Endothelial cell of umbilical vein (primary cell): ENCODE measurements at regions not wholly inside any gene's neighbourhood (a gene's known extent, or its start where the extent isn't known, plus 50 kb on each side); places are given as distances from the start of the nearest gene placed in this dataset.

Experiments
- EZH2 ChIP-seq: IDR thresholded peaks from 2 replicates; pipeline ENCODE4 v1.6.1; 2012; ENCODE audit warnings: borderline replicate concordance, low read depth, mild to moderate bottlenecking, moderate library complexity, low read length, inconsistent platforms; ENCODE audit not compliant: severe bottlenecking
- FOS ChIP-seq: IDR thresholded peaks from 2 replicates; pipeline ENCODE4 v1.6.1; 2011; ENCODE audit warnings: mild to moderate bottlenecking, low read length, moderate library complexity, borderline replicate concordance; ENCODE audit not compliant: insufficient read depth
- GATA2 ChIP-seq: IDR thresholded peaks from 2 replicates; pipeline ENCODE4 v1.7.0; 2011; ENCODE audit warnings: low read depth, mild to moderate bottlenecking, moderate library complexity, mixed read lengths, low read length; ENCODE audit not compliant: insufficient read length, insufficient read depth
- JUN ChIP-seq: IDR thresholded peaks from 2 replicates; pipeline ENCODE4 v1.6.1; 2011; ENCODE audit warnings: borderline replicate concordance, low read depth; ENCODE audit not compliant: insufficient read length, insufficient read depth
- MYC ChIP-seq: IDR thresholded peaks from one replicate; pipeline ENCODE4 v1.6.1; 2011; ENCODE audit warnings: mild to moderate bottlenecking, low read depth, low read length
- POLR2A ChIP-seq: IDR thresholded peaks from 2 replicates; pipeline ENCODE4 v1.6.1; 2012; ENCODE audit warnings: low read depth, mild to moderate bottlenecking, control low read depth, low read length
- POLR2AphosphoS5 ChIP-seq: IDR thresholded peaks from 2 replicates; pipeline ENCODE4 v1.6.1; 2012; ENCODE audit warnings: low read depth, mild to moderate bottlenecking, control low read depth, low read length, moderate library complexity; ENCODE audit not compliant: insufficient read depth
- TF ChIP-seq, protein P1 (sequence below), 2 donors: IDR thresholded peaks; 1 replicate in 1 of 2; 2 replicates in 1 of 2; pipeline ENCODE4 v1.5.1; 2011; ENCODE audit warnings: low read length in 2 of 2, mild to moderate bottlenecking in 2 of 2, moderate library complexity in 2 of 2, control low read depth in 1 of 2, inconsistent platforms in 1 of 2, low read depth in 1 of 2; ENCODE audit not compliant: insufficient read depth in 1 of 2; ENCODE audit errors: extremely low read depth in 1 of 2
- TF ChIP-seq, protein P2 (sequence below): IDR thresholded peaks from 2 replicates; pipeline ENCODE4 v1.6.1; 2011; ENCODE audit not compliant: insufficient read depth, insufficient read length

DNA sequence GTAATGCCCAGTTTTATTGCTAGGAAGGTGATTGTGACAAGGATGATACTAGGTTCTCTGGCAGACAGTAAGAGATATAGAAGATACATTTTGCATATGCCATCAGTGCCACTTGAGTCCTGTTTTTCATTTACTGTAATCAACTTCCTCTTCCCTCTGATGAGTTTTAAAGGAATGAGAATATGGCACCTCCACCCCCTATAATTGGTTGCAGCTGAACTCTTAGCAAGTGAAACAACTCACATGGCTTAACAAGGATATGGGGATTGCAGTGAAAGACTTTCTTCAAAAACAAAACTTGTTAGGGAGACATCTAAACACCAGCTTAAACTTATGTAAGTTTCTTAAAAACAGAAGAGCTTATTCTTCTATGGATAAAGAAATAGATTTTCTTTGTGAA lies 90.0 kb downstream of the AREG start:
- TF ChIP-seq, protein P1, sequence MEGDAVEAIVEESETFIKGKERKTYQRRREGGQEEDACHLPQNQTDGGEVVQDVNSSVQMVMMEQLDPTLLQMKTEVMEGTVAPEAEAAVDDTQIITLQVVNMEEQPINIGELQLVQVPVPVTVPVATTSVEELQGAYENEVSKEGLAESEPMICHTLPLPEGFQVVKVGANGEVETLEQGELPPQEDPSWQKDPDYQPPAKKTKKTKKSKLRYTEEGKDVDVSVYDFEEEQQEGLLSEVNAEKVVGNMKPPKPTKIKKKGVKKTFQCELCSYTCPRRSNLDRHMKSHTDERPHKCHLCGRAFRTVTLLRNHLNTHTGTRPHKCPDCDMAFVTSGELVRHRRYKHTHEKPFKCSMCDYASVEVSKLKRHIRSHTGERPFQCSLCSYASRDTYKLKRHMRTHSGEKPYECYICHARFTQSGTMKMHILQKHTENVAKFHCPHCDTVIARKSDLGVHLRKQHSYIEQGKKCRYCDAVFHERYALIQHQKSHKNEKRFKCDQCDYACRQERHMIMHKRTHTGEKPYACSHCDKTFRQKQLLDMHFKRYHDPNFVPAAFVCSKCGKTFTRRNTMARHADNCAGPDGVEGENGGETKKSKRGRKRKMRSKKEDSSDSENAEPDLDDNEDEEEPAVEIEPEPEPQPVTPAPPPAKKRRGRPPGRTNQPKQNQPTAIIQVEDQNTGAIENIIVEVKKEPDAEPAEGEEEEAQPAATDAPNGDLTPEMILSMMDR (IDR thresholded peaks at IDR 0.05; ENCODE audit: extremely low read depth in 1 of 2, insufficient read depth in 1 of 2, low read depth in 1 of 2, low read length in 2 of 2): no peak
- TF ChIP-seq EZH2: no peak
- TF ChIP-seq POLR2A: no peak
- TF ChIP-seq POLR2AphosphoS5: no peak
- TF ChIP-seq JUN: no peak
- TF ChIP-seq, protein P2, sequence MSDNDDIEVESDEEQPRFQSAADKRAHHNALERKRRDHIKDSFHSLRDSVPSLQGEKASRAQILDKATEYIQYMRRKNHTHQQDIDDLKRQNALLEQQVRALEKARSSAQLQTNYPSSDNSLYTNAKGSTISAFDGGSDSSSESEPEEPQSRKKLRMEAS: no peak
- no peak for TF ChIP-seq MYC
- TF ChIP-seq FOS: no peak
- no peak for TF ChIP-seq GATA2
